SH-SY5Y (cell line): ENCODE measurements at regions not wholly inside any gene's neighbourhood (a gene's known extent, or its start where the extent isn't known, plus 50 kb on each side); places are given as distances from the start of the nearest gene placed in this dataset.

Experiments
- GATA2 ChIP-seq: IDR thresholded peaks from 2 replicates; pipeline ENCODE4 v1.6.1; 2011; ENCODE audit warnings: mild to moderate bottlenecking, low read depth, low read length
- GATA3 ChIP-seq: IDR thresholded peaks from 2 replicates; pipeline ENCODE4 v1.6.1; 2011; ENCODE audit warnings: low read depth, mild to moderate bottlenecking, low read length, moderate library complexity

- TF ChIP-seq GATA2 (no peak), GATA3 (no peak)
These were observed 50.8 kb upstream of the TMEM108 start for GRCh38 chr3:132987396-132987795.

- TF ChIP-seq GATA2 = no peak
- TF ChIP-seq GATA3 = no peak
These were observed 54.0 kb upstream of the TMEM108 start for GRCh38 chr3:132984181-132984580.

GRCh38 chr3:132983143-132983770 is 54.9 kb upstream of the TMEM108 start:
- TF ChIP-seq GATA3 = no peak
- no peak for TF ChIP-seq GATA2

- no peak for TF ChIP-seq GATA3
- no peak for TF ChIP-seq GATA2
These were observed 56.5 kb upstream of the TMEM108 start for GRCh38 chr3:132981719-132982118.

GRCh38 chr3:132980102-132980501 is 58.1 kb upstream of the TMEM108 start:
- TF ChIP-seq GATA3 (no peak), GATA2 (no peak)

GRCh38 chr3:132979606-132980005 is 58.6 kb upstream of the TMEM108 start:
- TF ChIP-seq GATA2 (no peak), GATA3 (no peak)

GRCh38 chr3:132978464-132978863 is 59.7 kb upstream of the TMEM108 start:
- TF ChIP-seq GATA2 (no peak), GATA3 (no peak)

GRCh38 chr3:132974097-132974496 is 64.1 kb upstream of the TMEM108 start:
- TF ChIP-seq GATA2 (no peak), GATA3 (no peak)

GRCh38 chr3:132973441-132973840 is 64.8 kb upstream of the TMEM108 start:
- no peak for TF ChIP-seq GATA2
- TF ChIP-seq GATA3 = no peak

- TF ChIP-seq GATA2 (no peak), GATA3 (no peak)
These were observed 65.9 kb upstream of the TMEM108 start for GRCh38 chr3:132972333-132972732.

GRCh38 chr3:132966374-132966773 is 71.8 kb upstream of the TMEM108 start:
- TF ChIP-seq GATA3 (no peak), GATA2 (no peak)

- TF ChIP-seq GATA2 (no peak), GATA3 (no peak)
These were observed 73.9 kb upstream of the TMEM108 start for GRCh38 chr3:132964266-132964665.

- no peak for TF ChIP-seq GATA3
- no peak for TF ChIP-seq GATA2
These were observed 74.4 kb upstream of the TMEM108 start for GRCh38 chr3:132963786-132964185.

GRCh38 chr3:132961991-132962390 is 76.2 kb upstream of the TMEM108 start:
- TF ChIP-seq GATA3 = no peak
- no peak for TF ChIP-seq GATA2

- no peak for TF ChIP-seq GATA2
- no peak for TF ChIP-seq GATA3
These were observed 84.5 kb upstream of the TMEM108 start for GRCh38 chr3:132953683-132954082.

- TF ChIP-seq GATA3 (no peak), GATA2 (no peak)
These were observed 110.3 kb upstream of the TMEM108 start for GRCh38 chr3:132927896-132928295.

- TF ChIP-seq GATA3 = no peak
- TF ChIP-seq GATA2 = no peak
These were observed 112.1 kb upstream of the TMEM108 start for GRCh38 chr3:132926098-132926497.

GRCh38 chr3:132925256-132925930 is 112.8 kb upstream of the TMEM108 start:
- TF ChIP-seq GATA2 (no peak), GATA3 (no peak)
